Cardiac fibroblast (primary cell): ENCODE measurements at regions not wholly inside any gene's neighbourhood (a gene's known extent, or its start where the extent isn't known, plus 50 kb on each side); places are given as distances from the start of the nearest gene placed in this dataset.

Experiments used
- DNase-seq, 2 donors: peaks; one replicate each; pipeline versions ENCODE4 v3.0.0 to v3.0.0-alpha.2; 2010; ENCODE audit warnings: low read depth in 2 of 2
- H3K4me3 ChIP-seq, 2 donors: replicated peaks in 1 of 2; 1 replicate in 1 of 2; 2 replicates in 1 of 2; pipeline ENCODE4 v1.5.1; 2011; ENCODE audit warnings: low read depth in 2 of 2, low read length in 2 of 2, mild to moderate bottlenecking in 2 of 2, moderate library complexity in 1 of 2
- TF ChIP-seq, protein P1 (sequence below): IDR thresholded peaks from one replicate; pipeline ENCODE4 v1.5.1; 2011; ENCODE audit warnings: low read depth, mild to moderate bottlenecking, low read length, inconsistent platforms

DNA sequence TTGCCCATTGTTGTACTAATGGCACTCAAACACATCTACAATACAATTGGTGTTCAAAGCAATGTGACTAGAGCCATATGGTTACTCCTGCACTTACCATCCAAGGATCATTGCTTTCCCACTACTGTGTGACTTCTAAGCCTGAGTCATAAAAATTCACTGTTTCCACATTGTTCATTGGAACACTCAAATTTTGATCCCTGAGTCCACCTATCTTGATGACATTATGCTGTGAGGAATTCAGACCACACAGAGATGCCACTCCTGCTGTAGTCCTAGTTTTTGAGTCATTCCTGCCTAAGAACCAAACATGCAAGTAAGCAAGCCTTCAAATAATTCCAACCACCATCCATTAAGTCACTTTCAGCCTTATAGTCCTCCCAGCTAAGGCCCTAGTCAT lies 176.2 kb downstream of the EFHB start:
- DNase-seq: no peak
- no peak overlapping the region for H3K4me3 ChIP-seq
- TF ChIP-seq, protein P1, sequence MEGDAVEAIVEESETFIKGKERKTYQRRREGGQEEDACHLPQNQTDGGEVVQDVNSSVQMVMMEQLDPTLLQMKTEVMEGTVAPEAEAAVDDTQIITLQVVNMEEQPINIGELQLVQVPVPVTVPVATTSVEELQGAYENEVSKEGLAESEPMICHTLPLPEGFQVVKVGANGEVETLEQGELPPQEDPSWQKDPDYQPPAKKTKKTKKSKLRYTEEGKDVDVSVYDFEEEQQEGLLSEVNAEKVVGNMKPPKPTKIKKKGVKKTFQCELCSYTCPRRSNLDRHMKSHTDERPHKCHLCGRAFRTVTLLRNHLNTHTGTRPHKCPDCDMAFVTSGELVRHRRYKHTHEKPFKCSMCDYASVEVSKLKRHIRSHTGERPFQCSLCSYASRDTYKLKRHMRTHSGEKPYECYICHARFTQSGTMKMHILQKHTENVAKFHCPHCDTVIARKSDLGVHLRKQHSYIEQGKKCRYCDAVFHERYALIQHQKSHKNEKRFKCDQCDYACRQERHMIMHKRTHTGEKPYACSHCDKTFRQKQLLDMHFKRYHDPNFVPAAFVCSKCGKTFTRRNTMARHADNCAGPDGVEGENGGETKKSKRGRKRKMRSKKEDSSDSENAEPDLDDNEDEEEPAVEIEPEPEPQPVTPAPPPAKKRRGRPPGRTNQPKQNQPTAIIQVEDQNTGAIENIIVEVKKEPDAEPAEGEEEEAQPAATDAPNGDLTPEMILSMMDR: no peak

DNA sequence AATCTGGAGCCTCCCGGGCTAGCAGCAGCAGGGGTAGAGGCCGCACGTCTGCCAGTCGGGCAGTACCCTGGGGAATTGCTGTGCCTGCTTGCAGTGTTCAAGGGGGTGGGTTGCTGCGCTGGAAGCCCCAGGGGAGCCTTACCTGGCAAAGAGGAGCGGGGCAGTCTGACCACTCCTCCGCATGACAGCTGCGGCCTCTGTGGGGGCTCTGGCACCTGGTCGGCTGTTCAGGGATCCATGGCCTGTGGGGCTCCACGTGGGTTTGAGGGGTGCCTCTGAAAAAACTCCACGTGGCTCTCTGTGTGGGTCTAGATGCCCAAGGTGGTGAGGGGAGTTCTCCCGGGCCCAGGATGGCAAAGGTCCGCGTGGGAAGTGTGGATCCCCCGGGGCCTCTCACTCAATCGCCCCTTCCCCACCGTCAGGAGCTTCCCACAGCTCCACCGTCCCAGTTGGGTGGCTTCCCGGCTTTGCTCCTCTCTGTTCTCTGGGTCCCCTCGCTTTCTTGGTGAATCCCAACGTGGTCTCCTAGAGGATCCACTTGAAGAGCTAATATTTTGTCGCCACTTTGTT lies 184.5 kb downstream of the EFHB start:
- TF ChIP-seq, protein P1: no peak
- DNase-seq: no peak
- H3K4me3 ChIP-seq: no peak overlapping the region

DNA sequence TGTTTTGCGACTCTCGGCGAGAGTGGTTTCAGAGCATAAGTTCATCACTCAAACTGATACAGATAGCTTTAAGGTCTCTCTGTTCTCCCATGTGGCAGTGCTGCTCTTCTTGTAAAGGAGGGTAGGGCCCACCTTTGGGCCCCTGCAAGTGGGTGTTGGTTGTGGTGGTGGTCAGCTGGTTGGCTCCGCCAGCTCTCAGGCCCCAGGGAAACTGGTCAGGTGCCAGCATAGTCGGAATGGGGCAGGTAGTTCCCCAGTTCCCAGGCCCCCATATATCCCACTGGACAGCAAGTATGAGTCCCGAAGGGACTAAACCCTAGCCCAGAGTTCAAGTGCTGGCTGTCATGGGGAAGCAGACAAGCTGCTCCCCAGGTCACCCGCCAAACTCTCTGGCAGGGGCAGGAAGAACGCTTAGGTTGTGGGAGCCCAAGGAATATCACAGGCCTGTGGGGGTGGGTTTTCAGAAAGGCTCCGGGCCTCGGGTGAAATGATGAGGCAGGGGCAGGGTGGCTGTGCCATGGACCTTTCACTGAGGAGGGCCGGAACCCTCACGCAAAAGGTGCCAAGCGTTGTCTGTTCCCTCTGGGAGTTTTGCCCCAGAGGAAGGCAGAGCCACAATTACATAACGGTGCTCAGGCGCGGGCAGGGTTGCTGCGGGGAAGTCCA lies 185.1 kb downstream of the EFHB start:
- H3K4me3 ChIP-seq: no peak overlapping the region
- no peak for DNase-seq
- TF ChIP-seq, protein P1: no peak

DNA sequence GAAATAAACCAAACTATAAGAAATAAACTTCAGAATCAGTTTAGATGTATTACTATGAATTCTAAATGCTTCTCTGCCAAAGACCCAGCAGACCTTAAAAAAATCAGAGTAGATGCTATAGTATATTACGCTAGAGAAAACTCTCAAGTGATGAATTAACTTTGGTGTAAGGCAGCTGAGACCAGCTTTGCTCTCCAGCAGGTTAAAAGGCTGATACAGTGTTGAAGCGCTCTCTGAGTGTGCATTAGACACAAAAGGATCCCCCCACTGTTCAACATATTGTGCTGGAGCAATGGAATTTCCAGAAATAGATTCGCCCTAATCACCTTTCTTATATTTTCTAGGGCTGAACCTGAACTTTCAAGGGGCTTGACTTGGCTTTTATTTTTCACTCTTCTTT lies 190.0 kb downstream of the EFHB start:
- TF ChIP-seq, protein P1: no peak
- no peak overlapping the region for H3K4me3 ChIP-seq
- no peak for DNase-seq

DNA sequence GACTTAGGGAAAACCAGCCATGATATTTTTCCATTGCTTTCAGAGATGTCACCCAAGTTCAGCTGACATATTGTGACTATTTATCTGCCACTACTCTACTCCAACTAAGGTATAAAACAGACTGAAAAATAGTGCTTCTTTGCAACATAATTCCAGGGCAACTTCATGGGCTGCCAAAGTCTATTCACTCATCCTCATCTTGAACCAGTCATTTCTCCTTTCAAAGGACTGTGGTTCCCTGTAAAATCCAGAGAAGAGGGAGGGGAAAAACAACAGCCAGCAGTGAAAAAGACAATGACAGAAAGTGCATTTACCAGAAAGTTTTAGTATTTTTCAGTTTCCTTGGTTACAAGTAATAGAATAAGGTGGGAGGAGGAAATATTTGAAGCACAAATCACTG lies 191.1 kb downstream of the EFHB start:
- no peak for DNase-seq
- no peak overlapping the region for H3K4me3 ChIP-seq
- TF ChIP-seq, protein P1: no peak

DNA sequence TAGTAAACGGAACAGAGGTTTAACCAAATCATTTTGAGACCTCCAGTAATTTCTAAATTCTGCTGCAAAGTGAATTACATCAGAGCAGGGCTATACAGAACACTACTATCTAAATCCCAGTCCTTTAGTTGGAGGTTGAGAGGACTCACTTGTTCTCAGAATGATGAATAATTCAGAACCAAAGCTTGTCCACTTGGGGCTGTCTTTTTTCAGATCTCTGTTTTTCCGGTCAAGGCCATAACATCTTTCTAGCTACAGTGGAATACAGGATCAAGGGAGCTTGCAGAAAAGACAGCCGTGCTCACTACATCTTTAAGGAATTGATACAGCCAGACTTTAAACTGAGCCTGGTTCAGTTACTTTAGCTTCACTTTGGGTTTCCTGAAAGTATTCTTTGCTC lies 194.5 kb downstream of the EFHB start:
- DNase-seq: no peak
- TF ChIP-seq, protein P1: no peak
- H3K4me3 ChIP-seq: no peak overlapping the region

DNA sequence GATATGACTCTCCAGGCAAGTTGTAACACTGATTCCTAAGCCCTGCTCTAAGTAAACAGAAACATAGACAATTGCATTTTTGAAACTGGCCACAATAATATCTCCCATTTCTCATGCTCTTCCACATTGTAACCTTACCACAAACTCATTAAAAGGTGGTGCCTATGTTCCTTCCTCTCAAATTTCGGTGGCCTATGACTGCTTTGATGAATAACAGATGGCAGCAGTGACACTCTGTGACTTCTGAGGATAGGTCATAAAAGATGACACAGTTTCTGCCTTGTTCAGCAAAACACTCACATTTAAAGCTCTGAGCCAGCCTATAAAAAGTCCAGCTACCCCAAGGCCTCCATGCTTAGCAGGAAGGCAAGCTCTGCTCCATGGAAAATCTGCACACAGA lies 195.2 kb downstream of the EFHB start:
- TF ChIP-seq, protein P1: no peak
- H3K4me3 ChIP-seq: no peak overlapping the region

More for the DNA sequence above, 195.2 kb downstream of the EFHB start:
- DNase-seq: no peak
